ENCODE measurements at regions not wholly inside any gene's neighbourhood (a gene's known extent, or its start where the extent isn't known, plus 50 kb on each side); places are given as distances from the start of the nearest gene placed in this dataset.

DNA sequence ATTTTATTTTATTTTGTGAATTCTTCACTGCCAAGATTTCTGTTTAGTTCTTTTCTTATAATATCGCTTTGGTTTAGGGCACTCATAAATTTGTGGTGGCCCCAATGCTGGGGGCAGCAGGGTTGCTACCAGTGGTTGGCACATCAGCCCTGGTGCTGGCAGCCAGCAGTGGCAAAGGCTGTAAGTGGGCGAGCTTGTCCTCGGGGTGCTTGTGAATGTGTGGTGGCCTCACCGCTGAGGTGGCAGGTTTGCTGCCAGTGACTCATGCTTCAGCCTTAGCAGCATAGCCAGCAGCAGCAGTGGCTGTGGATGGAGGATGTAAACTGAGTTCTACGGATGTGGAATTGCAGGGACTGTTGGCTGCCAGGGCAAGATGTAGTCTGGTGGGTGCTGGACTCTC lies 262.9 kb upstream of the DMAC1 start:
- in situ Hi-C loops (cut with MboI; ENCODE audit: low pct_unique_long_range_greater_than_20kb in 2 of 9, low sequenced_read_pairs in 9 of 9, unreplicated experiment in 9 of 9), result no loop called here
- Histone ChIP-seq H3K4me3 (no peak overlapping the region), H3K4me1 (replicated peaks in 1 of 2) (no peaks in the 10 kb centered on the region), H3K27ac (no peak overlapping the region)
- 0 to 100% (median 64%) methylated on average over 1 to 4 of the region's 5 CpGs; no CpG with 5 or more reads in 1 of the 10 experiments for WGBS, 10 experiments
- no peak for ATAC-seq (replicated peaks in 6 of 8)

DNA sequence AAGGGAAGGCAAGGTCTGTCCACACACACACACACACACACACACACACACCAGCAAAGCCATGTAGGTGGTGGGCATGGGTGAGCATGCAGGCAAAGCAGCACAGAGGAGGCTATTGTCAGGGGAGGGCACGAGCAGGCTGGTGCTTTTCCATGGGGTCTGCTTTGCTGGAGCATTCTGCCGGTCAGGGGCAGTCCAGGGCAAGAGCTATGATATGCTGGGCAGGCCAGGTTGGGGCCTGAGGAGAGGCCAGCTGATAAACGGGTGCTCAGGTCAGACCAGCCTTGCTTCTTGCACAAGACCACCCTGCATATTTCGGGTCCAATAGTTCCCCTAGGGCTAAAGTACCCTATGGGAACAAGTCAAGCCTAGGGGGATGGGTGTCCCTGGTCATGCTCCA lies 253.9 kb upstream of the DMAC1 start:
- in situ Hi-C loops (cut with MboI; ENCODE audit: low pct_unique_long_range_greater_than_20kb in 2 of 9, low sequenced_read_pairs in 9 of 9, unreplicated experiment in 9 of 9), result no loop called here
- no peaks in the 10 kb centered on the region for H3K4me1 ChIP-seq (replicated peaks in 1 of 2)
- no peak for ATAC-seq (replicated peaks in 6 of 8)
- no peak overlapping the region for H3K27ac ChIP-seq
- no peak overlapping the region for H3K4me3 ChIP-seq
- WGBS, 10 experiments, result no CpG with 5 or more reads among the region's 4 CpGs

DNA sequence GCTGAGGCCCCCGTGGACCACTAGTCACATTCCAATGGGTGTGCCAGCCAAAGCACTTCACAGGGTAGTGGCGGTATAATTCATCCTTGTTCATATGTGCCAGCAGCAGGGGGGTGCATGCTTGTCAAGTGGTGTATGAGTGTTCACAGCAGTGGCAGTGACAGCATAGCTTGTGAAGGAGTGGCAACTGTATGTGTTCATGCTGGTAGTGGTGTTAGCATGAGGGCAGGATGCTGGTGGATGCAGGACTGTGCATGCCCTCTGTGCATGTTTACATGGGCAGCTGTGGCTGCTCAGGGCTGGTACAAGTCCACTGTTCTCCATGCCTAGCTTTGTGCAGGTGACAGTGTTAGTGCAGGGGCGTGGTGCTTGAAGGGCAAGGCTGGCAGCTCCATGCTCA lies 253.4 kb upstream of the DMAC1 start:
- no peak for ATAC-seq (replicated peaks in 6 of 8)
- in situ Hi-C loops (cut with MboI; ENCODE audit: low pct_unique_long_range_greater_than_20kb in 2 of 9, low sequenced_read_pairs in 9 of 9, unreplicated experiment in 9 of 9), result no loop called here
- Histone ChIP-seq H3K4me3 (no peak overlapping the region), H3K4me1 (replicated peaks in 1 of 2) (no peaks in the 10 kb centered on the region), H3K27ac (no peak overlapping the region)
- 0 to 88% (median 44%) methylated on average over 1 to 2 of the region's 3 CpGs; no CpG with 5 or more reads in 2 of the 10 experiments for WGBS, 10 experiments

DNA sequence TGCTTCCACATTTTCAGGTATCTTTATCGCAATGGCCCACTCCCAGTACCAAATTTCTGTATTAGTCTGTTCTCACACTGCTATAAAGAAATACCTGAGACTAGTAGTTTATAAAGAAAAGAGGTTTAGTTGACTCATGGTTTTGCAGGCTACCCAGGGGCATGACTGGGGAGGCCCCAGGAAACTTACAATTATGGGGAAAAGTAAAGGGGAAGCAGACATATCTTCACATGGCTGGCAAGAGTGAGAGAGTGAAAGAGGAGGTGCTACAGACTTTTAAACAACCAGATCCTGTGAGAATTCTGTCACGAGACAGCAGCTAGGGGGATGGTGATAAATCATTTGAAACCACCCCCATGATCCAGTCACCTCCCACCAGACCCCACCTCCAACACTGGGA lies 238.2 kb upstream of the DMAC1 start:
- H3K27ac ChIP-seq, result no peak overlapping the region
- in situ Hi-C loops (cut with MboI; ENCODE audit: low pct_unique_long_range_greater_than_20kb in 2 of 9, low sequenced_read_pairs in 9 of 9, unreplicated experiment in 9 of 9), result no loop called here
- 0 to 100% (median 25%) methylated on average over 1 to 2 of the region's 2 CpGs; no CpG with 5 or more reads in 3 of the 10 experiments for WGBS, 10 experiments
- no peak overlapping the region for H3K4me3 ChIP-seq
- ATAC-seq (replicated peaks in 6 of 8), result no peak
- peaks cover 0 to 3% of the 10 kb centered on the region in 2 donors for H3K4me1 ChIP-seq (replicated peaks in 1 of 2)

DNA sequence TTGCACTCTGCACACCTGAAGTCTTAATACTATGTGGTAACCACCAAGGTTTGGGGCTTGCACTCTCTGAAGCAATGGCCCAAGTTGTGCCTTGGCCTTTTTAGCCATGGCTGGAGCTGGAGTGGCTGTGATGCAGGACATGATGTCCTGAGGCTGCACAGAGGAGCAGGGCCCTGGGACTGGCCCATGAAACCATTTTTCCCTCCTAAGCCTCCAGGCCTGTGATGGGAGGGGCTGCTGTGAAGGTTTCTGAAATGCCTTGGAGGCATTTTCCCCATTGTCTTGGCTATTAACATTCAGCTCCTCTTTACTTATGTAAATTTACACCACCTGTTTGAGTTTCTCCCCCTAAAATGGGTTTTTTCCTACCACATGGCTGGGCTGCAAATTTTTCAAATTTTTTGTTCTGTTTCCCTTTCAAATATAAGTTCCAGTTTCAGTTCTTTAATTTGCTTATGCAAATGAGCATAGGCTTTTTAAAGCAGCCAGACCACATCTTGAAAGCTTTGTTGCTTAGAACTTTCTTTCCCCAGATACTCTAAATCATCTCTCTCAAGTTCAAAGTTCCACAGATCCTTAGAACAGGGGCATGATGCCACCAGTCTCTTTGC lies 237.4 kb upstream of the DMAC1 start:
- no peak for ATAC-seq (replicated peaks in 6 of 8)
- in situ Hi-C loops (cut with MboI; ENCODE audit: low pct_unique_long_range_greater_than_20kb in 2 of 9, low sequenced_read_pairs in 9 of 9, unreplicated experiment in 9 of 9), result no loop called here
- Histone ChIP-seq H3K4me1 (replicated peaks in 1 of 2) (peaks cover 0 to 3% of the 10 kb centered on the region in 2 donors), H3K27ac (no peak overlapping the region), H3K4me3 (no peak overlapping the region)

DNA sequence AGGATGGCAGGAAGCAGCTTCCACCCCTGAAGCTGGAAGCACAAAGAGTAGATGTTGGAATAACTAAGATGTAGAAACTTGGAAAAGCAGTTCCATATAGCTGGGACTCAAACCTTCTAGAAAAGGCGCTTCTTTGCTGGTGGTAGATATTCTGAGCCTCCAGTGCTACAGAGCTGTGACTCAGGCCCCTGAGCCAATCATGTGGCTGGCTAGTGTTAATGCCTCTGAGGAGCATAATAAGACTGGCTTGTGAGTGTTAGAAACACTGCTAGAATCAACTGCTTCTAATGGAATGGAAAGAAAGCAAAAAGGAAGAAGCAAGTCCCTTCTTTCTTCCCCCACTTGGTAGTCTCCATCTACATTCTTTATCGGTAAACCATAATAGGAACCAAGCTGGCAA lies 234.2 kb upstream of the DMAC1 start:
- 0 to 100% (median 70%) methylated on average over 1 to 2 of the region's 2 CpGs; no CpG with 5 or more reads in 3 of the 10 experiments for WGBS, 10 experiments
- Histone ChIP-seq H3K4me1 (replicated peaks in 1 of 2) (peaks cover 0 to 3% of the 10 kb centered on the region in 2 donors), H3K27ac (no peak overlapping the region), H3K4me3 (no peak overlapping the region)
- peak in 2 of 8 experiments; percentile 60 to 73 for ATAC-seq (replicated peaks in 6 of 8)
- in situ Hi-C loops (cut with MboI; ENCODE audit: low pct_unique_long_range_greater_than_20kb in 2 of 9, low sequenced_read_pairs in 9 of 9, unreplicated experiment in 9 of 9), result no loop called here

DNA sequence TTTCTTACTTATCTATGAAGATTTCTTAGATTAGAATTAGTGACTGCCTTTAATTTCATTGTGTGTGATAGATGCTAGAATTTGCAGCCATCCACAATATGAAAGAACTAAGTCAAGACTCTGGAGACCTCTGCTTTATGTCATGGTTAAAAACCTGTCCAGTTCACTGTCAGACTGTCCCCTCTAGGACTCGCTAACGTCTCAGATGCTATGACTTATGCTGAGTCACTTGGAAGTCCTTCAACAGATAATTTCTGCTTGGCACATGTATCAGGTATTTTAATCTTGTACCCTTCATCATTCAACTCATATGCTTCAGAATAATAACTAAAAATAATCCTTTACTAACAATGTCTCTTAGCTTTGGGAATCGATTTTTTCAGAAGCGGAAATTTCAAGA lies 230.5 kb upstream of the DMAC1 start:
- no peak overlapping the region for H3K27ac ChIP-seq
- no peak for ATAC-seq (replicated peaks in 6 of 8)
- 9 to 100% (median 84%) methylated on average over 1 to 4 of the region's 4 CpGs; no CpG with 5 or more reads in 3 of the 10 experiments for WGBS, 10 experiments

DNA sequence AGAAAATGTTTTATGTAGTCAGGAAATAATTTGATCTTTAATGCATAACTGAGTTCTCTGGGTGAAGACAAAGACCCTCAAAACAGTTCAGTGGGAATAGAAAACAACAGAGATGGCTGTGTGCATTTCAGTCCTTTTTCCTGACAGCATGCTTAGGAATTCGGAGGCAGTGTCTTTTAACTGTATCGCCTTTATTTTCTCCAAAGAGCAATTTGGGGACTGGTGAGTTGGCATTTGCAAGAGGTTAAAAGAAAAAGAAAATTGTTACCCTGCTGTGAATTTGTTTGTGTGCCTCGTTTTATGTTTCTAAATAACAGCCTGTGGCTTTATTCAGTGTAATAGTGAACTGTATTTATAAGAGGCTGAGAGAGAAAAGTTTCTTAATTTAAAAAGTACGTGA lies 227.8 kb upstream of the DMAC1 start:
- H3K4me3 ChIP-seq, result no peak overlapping the region
- WGBS, 10 experiments, result 6 to 43% (median 25%) methylated on average over 1 to 4 of the region's 4 CpGs
- no peak for ATAC-seq (replicated peaks in 6 of 8)
- no peak overlapping the region for H3K27ac ChIP-seq
- in situ Hi-C loops (cut with MboI; ENCODE audit: low pct_unique_long_range_greater_than_20kb in 2 of 9, low sequenced_read_pairs in 9 of 9, unreplicated experiment in 9 of 9), result no loop called here
- H3K4me1 ChIP-seq (replicated peaks in 1 of 2), result no peaks in the 10 kb centered on the region

More for the DNA sequence above, 230.5 kb upstream of the DMAC1 start:
- H3K4me3 ChIP-seq, result no peak overlapping the region
- in situ Hi-C loops (cut with MboI; ENCODE audit: low pct_unique_long_range_greater_than_20kb in 2 of 9, low sequenced_read_pairs in 9 of 9, unreplicated experiment in 9 of 9), result no loop called here
- H3K4me1 ChIP-seq (replicated peaks in 1 of 2), result peaks cover 0 to 3% of the 10 kb centered on the region in 2 donors

DNA sequence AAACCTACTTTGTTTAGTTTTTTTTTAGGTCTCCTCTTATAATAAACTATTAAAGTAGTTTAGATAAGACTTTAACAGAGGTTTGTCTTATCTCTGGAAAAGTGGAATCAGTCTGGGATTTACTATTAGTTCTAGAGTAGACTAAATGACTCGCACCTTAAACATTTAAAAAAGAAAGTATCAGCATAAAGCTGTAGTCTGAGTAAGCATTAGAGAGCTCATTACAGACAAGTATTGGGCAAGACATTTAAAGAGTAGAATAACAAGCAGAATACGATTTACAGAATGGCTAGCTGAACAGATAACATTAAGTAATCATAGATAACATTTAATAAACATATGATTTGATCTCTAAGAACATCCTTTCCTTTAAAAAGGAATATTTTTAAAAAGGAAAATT lies 226.0 kb upstream of the DMAC1 start:
- no peak overlapping the region for H3K27ac ChIP-seq
- H3K4me3 ChIP-seq, result no peak overlapping the region
- WGBS, 10 experiments, result 0 to 100% (median 96%) methylated on average over 1 to 2 of the region's 2 CpGs; no CpG with 5 or more reads in 1 of the 10 experiments
- no peak for ATAC-seq (replicated peaks in 6 of 8)
- in situ Hi-C loops (cut with MboI; ENCODE audit: low pct_unique_long_range_greater_than_20kb in 2 of 9, low sequenced_read_pairs in 9 of 9, unreplicated experiment in 9 of 9), result no loop called here
- H3K4me1 ChIP-seq (replicated peaks in 1 of 2), result no peaks in the 10 kb centered on the region

DNA sequence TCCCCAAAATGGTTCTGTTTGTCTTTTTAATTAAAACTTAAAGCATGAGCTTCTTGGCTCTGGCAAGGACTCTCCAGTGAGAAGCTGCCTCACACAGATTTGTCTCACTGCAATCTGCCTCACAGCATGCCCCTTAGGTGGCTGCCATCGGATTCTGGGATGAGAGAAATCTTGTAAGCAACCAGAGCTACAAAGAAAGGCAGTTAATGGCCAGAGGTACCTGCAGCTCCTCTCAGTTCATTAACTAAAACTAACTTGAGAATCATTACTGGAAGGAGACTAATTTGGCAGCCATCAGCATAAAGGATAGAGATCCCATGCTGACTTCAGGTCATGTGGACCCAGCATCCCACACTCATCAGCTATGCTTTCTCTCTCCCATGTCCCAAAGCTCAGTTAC lies 220.6 kb upstream of the DMAC1 start:
- in situ Hi-C loops (cut with MboI; ENCODE audit: low pct_unique_long_range_greater_than_20kb in 2 of 9, low sequenced_read_pairs in 9 of 9, unreplicated experiment in 9 of 9), result no loop called here
- Histone ChIP-seq H3K4me1 (replicated peaks in 1 of 2) (no peaks in the 10 kb centered on the region), H3K4me3 (no peak overlapping the region), H3K27ac (no peak overlapping the region)
- no peak for ATAC-seq (replicated peaks in 6 of 8)
- 0 to 100% (median 58%) methylated on average over 1 of the region's 1 CpG; no CpG with 5 or more reads in 4 of the 10 experiments for WGBS, 10 experiments

DNA sequence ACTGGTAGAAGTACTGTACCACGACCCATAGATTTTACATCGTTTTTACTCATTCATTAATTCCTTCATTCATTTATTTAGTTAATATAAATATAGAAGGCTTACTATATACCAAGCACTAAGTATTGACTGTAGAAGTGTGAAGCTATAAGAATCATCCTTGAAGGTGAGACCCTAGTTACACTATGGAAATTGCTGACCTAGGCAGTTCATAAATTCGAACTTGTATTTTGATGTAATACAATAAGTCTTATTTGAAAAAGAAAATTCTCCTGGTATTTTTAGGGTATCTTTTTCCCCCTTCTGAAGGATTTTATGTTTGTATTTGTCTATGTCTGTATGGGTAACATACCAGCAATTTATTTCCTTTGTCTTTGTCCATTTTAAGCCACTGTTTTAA lies 220.1 kb upstream of the DMAC1 start:
- Histone ChIP-seq H3K4me3 (no peak overlapping the region), H3K4me1 (replicated peaks in 1 of 2) (no peaks in the 10 kb centered on the region), H3K27ac (no peak overlapping the region)
- in situ Hi-C loops (cut with MboI; ENCODE audit: low pct_unique_long_range_greater_than_20kb in 2 of 9, low sequenced_read_pairs in 9 of 9, unreplicated experiment in 9 of 9), result no loop called here
- 0 to 84% (median 73%) methylated on average over 1 to 3 of the region's 3 CpGs; no CpG with 5 or more reads in 2 of the 10 experiments for WGBS, 10 experiments
- no peak for ATAC-seq (replicated peaks in 6 of 8)

DNA sequence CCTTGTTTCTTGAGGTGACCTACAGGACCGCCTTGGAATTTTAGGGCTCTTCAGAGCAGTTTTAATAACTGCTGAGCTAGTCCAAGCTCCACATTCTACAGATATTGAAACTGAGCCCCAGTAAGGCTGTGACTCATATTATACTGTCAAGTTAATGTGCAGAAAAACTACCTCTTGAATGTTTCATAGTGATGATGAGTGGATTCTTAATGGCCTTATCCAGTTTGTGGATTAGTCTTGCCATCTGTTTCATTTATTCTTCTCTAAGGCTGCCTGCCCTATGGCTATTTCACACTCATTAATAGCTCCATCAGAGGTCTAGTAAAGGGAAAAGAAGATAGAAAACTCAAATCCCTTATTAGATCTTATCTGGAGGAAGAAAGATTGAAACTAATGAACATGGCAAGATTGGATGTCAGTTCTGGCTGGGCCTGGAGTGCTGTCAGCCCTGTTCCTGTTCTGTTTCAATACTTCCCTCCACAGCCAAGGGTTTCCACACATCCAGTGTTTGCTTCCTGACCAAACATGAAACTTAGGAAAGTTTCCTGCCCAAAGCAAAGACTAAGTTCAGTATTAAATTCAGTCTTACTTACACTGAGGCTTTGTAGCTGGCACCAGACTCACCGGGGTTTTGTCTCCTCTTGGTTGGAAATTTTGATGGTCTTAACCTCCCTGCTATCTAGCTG lies 215.6 kb upstream of the DMAC1 start:
- ATAC-seq (replicated peaks in 6 of 8), result peak in 2 of 8 experiments; percentile 65 to 66
- WGBS, 10 experiments, result 0 to 100% (median 40%) methylated on average over 1 to 2 of the region's 2 CpGs; no CpG with 5 or more reads in 3 of the 10 experiments
- no peaks in the 10 kb centered on the region for H3K4me1 ChIP-seq (replicated peaks in 1 of 2)
- no peak overlapping the region for H3K4me3 ChIP-seq
- H3K27ac ChIP-seq, result no peak overlapping the region
- in situ Hi-C loops (cut with MboI; ENCODE audit: low pct_unique_long_range_greater_than_20kb in 2 of 9, low sequenced_read_pairs in 9 of 9, unreplicated experiment in 9 of 9), result no loop called here

DNA sequence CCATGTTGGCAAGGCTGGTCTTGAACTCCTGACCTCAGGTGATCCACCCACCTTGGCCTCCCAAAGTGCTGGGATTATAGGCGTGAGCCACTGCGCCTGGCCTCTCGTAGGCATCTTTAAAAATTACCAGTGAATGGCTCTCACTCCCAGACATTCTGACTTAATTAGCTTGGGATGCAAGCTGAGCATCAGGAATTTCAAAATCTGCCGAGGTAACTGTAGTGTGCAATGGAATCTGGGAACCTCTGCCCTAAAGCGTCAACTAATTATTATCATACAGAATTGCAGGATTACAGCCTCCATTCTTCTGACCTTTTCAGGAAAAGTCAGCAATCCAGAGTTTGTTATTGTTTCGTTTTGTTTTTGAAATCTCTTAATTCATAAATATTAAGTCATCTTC lies 213.4 kb upstream of the DMAC1 start:
- H3K4me3 ChIP-seq, result no peak overlapping the region
- ATAC-seq (replicated peaks in 6 of 8), result peak in 2 of 8 experiments; percentile 20 to 50
- H3K27ac ChIP-seq, result no peak overlapping the region
- in situ Hi-C loops (cut with MboI; ENCODE audit: low pct_unique_long_range_greater_than_20kb in 2 of 9, low sequenced_read_pairs in 9 of 9, unreplicated experiment in 9 of 9), result no loop called here
- no peaks in the 10 kb centered on the region for H3K4me1 ChIP-seq (replicated peaks in 1 of 2)
- WGBS, 10 experiments, result 0 to 90% (median 67%) methylated on average over 1 to 3 of the region's 6 CpGs; no CpG with 5 or more reads in 1 of the 10 experiments

DNA sequence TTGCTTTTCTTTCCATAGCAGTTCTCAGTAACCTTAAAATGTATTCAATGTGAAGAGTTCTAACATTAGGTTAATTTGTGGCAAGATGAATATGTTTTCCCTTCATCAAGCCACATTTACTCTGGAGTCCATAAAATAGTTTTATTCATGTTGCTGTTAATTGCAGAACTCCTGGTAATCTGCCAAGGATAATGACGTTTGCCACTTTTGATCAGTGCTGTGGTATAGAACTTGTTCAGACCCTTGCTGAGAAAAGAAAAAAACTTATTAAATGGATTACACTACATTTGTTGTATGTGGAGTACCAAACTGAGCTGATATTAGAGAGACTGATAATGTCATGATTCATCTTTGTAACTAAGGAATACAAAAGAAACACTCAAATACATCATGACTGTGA lies 212.4 kb upstream of the DMAC1 start:
- H3K27ac ChIP-seq, result no peak overlapping the region
- peak in 2 of 8 experiments; percentile 54 for ATAC-seq (replicated peaks in 6 of 8)
- H3K4me1 ChIP-seq (replicated peaks in 1 of 2), result no peaks in the 10 kb centered on the region
- 0 to 88% (median 70%) methylated on average over 1 of the region's 1 CpG; no CpG with 5 or more reads in 1 of the 10 experiments for WGBS, 10 experiments
- in situ Hi-C loops (cut with MboI; ENCODE audit: low pct_unique_long_range_greater_than_20kb in 2 of 9, low sequenced_read_pairs in 9 of 9, unreplicated experiment in 9 of 9), result no loop called here
- H3K4me3 ChIP-seq, result no peak overlapping the region
